Pancreas (tissue), 10 donors: ENCODE measurements at regions not wholly inside any gene's neighbourhood (a gene's known extent, or its start where the extent isn't known, plus 50 kb on each side); places are given as distances from the start of the nearest gene placed in this dataset.

ENCODE experiments used
- ATAC-seq, 4 donors: fragments of 200-7000 bp; cut with Tn5 transposase; one replicate each; pipeline versions ENCODE4 v1.8.0 to v1.9.1; 2020; ENCODE audit warnings: mild to moderate bottlenecking in 4 of 4, moderate library complexity in 4 of 4
- DNase-seq, 6 donors: peaks; one replicate each; pipeline ENCODE4 v3.0.0-alpha.2; 2020
- FAIRE-seq: peaks from 2 replicates; lab custom pipeline; 2012; peaks lifted over from hg19 to GRCh38; lab: Jason Lieb, UNC
- H3K27ac ChIP-seq, 4 donors: fragments of 200-600 bp; sonication (generic); 1 replicate in 3 of 4; 2 replicates in 1 of 4; pipeline versions ENCODE4 v1.5.0 to v1.8.0; 2020
- H3K27me3 ChIP-seq, 4 donors: fragments of 200-600 bp; one replicate each; pipeline ENCODE4 v1.8.0; 2021
- H3K36me3 ChIP-seq, 3 donors: fragments of 200-600 bp; sonication (generic) in 1 of 3; one replicate each; pipeline versions ENCODE4 v1.5.0 to v1.8.0; 2020 to 2021
- H3K4me1 ChIP-seq, 3 donors: fragments of 200-600 bp; one replicate each; pipeline ENCODE4 v1.8.0; 2021
- H3K4me3 ChIP-seq, 4 donors: fragments of 200-600 bp; sonication (generic) in 2 of 4; one replicate each; pipeline versions ENCODE4 v1.5.0 to v1.8.0; 2020 to 2021
- H3K9me3 ChIP-seq, 4 donors: fragments of 200-600 bp; one replicate each; pipeline ENCODE4 v1.8.0; 2021
- WGBS, 2 donors: extraction: QIAGEN DNeasy Blood & Tissue Kit; methylation state at CpG; one replicate each; pipeline ENCODE4 v1.1.7; 2013; 5-methylcytosine and 5-hydroxymethylcytosine counted together
- intact Hi-C, 3 donors: fragments of 100-400 bp; cut with DNase I; formaldehyde crosslinking; loops; one replicate each; pipeline versions ENCODE4 v1.11.1 to v1.14.2; 2022
- TF ChIP-seq, protein P1 (sequence below), 4 donors: fragments of 200-600 bp; sonication (generic) in 3 of 4; IDR thresholded peaks; one replicate each; pipeline versions ENCODE4 v1.5.0 to v1.8.0; 2021; ENCODE audit warnings: antibody characterized with exemption in 4 of 4
- donor health status: healthy with polysubstance abuse.
- donor health status: DM: no; HTN: no; CAD: no; lungs with moderate emphysema.
- donor health status: DM: no; HTN: no; CAD: no.
- donor health status: control.
- donor health status: control.
- donor health status: Bipolar disorder and iron deficiency.
- donor health status: DM: yes; HTN: yes; CAD: no.
- donor health status: DM: no; HTN: no; CAD: no.
- donor health status: DM: no; HTN: no; CAD: no.
- donor health status: DM: yes; HTN: yes; CAD: no.

- Histone ChIP-seq H3K4me3 (no peak overlapping the region), H3K9me3 (no peaks in the 10 kb centered on the region), H3K36me3 (no peaks in the 10 kb centered on the region), H3K4me1 (no peaks in the 10 kb centered on the region), H3K27ac (no peak overlapping the region), H3K27me3 (no peaks in the 10 kb centered on the region)
- TF ChIP-seq, protein P1, sequence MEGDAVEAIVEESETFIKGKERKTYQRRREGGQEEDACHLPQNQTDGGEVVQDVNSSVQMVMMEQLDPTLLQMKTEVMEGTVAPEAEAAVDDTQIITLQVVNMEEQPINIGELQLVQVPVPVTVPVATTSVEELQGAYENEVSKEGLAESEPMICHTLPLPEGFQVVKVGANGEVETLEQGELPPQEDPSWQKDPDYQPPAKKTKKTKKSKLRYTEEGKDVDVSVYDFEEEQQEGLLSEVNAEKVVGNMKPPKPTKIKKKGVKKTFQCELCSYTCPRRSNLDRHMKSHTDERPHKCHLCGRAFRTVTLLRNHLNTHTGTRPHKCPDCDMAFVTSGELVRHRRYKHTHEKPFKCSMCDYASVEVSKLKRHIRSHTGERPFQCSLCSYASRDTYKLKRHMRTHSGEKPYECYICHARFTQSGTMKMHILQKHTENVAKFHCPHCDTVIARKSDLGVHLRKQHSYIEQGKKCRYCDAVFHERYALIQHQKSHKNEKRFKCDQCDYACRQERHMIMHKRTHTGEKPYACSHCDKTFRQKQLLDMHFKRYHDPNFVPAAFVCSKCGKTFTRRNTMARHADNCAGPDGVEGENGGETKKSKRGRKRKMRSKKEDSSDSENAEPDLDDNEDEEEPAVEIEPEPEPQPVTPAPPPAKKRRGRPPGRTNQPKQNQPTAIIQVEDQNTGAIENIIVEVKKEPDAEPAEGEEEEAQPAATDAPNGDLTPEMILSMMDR (IDR thresholded peaks at IDR 0.05) = no peak
- WGBS, 2 donors = 51 to 63% methylated on average over 3 of the region's 3 CpGs
- intact Hi-C loops = no loop called here
- FAIRE-seq = no peak
- DNase-seq = no peak
- no peak for ATAC-seq
Measured at GRCh38 chr4:175350246-175350645, 432.1 kb downstream of the ADAM29 start.

DNA sequence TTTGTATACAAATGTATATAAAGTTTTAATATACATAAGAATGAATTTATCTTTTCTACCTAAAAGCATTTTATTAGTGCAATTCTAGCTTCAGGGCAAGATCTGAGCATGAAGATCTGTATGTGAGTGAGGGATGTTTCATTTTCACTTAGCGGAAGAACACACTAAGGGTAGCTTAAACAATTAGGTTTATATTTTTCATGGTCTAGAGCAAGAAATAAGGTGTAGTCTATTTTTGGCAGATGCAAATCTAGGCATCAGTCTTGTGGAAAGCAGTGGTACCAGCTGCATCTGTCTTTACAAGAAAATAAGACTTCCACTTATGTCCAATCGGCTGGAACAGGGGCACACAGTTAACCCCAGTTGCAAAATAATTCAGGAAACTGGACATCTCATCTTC is 433.3 kb downstream of the ADAM29 start:
- DNase-seq (no peak), FAIRE-seq (no peak), ATAC-seq (no peak)
- Histone ChIP-seq H3K9me3 (no peaks in the 10 kb centered on the region), H3K36me3 (no peaks in the 10 kb centered on the region), H3K27ac (no peak overlapping the region), H3K4me1 (no peaks in the 10 kb centered on the region), H3K4me3 (no peak overlapping the region), H3K27me3 (no peaks in the 10 kb centered on the region)
- intact Hi-C loops = no loop called here
- TF ChIP-seq, protein P1 (IDR thresholded peaks at IDR 0.05) = no peak
- 68 to 74% methylated on average over 2 of the region's 2 CpGs for WGBS, 2 donors

- no peak for FAIRE-seq
- intact Hi-C loops = no loop called here
Measured at GRCh38 chr4:175369087-175369486, 443.0 kb downstream of the GPM6A start.

DNA sequence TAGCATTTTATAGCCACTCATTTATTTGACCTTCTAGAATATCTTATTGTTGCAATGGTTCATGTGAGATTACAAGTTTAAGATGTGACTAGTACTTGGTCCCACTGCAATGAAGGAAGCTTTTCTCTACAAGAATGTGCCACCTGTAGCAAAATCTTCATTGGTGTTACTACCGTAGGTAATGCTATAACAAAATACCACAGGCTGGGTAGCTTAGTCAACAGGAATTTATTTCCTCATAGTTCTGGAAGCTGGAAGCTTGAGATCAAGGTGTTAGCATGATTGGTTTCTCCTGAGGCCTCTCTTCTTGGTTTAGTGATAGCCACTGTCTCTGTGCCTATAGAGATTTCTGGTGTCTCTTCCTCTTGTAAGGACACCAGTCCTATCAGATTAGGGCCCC is 441.0 kb downstream of the GPM6A start:
- DNase-seq = no peak
- no peaks in the 10 kb centered on the region for H3K27me3 ChIP-seq
- intact Hi-C loops = no loop called here
- FAIRE-seq = no peak
- no peak overlapping the region for H3K27ac ChIP-seq
- 21 to 50% methylated on average over 1 of the region's 1 CpG for WGBS, 2 donors
- ATAC-seq = no peak
- no peaks in the 10 kb centered on the region for H3K36me3 ChIP-seq
- TF ChIP-seq, protein P1 (IDR thresholded peaks at IDR 0.05) = no peak
- no peak overlapping the region for H3K4me3 ChIP-seq
- H3K4me1 ChIP-seq = no peaks in the 10 kb centered on the region
- no peaks in the 10 kb centered on the region for H3K9me3 ChIP-seq

More at GRCh38 chr4:175369087-175369486, 443.0 kb downstream of the GPM6A start:
- DNase-seq (no peak), ATAC-seq (no peak)
- H3K27me3 ChIP-seq = no peaks in the 10 kb centered on the region
- H3K27ac ChIP-seq = no peak overlapping the region
- no peaks in the 10 kb centered on the region for H3K9me3 ChIP-seq
- no peak overlapping the region for H3K4me3 ChIP-seq
- TF ChIP-seq, protein P1 (IDR thresholded peaks at IDR 0.05) = no peak
- no peaks in the 10 kb centered on the region for H3K36me3 ChIP-seq
- no peaks in the 10 kb centered on the region for H3K4me1 ChIP-seq
- 59 to 64% methylated on average over 6 of the region's 6 CpGs for WGBS, 2 donors

DNA sequence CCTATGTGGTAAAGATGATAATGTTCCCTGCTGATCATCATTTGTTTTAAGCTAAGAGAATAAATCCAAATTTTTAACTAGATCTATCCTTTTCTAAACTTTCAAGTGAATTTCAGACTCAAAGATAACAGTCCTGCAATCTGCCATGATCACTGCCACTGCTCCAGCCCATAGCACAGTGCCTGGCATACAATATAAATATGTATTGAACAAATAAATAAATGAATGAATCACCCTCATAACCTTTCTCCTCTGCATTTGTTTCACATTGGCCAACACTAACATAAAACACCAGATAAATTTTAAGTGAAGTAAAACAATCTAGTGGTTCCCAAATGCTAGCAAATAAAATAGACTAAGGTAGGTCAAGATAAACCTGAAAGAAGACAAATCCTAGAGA is 439.0 kb downstream of the GPM6A start:
- Histone ChIP-seq H3K27me3 (no peaks in the 10 kb centered on the region), H3K36me3 (no peaks in the 10 kb centered on the region), H3K27ac (no peak overlapping the region), H3K9me3 (no peaks in the 10 kb centered on the region), H3K4me1 (no peaks in the 10 kb centered on the region), H3K4me3 (no peak overlapping the region)
- no peak for FAIRE-seq
- no peak for ATAC-seq
- intact Hi-C loops = no loop called here
- TF ChIP-seq, protein P1 (IDR thresholded peaks at IDR 0.05) = no peak
- no peak for DNase-seq
